Fibroblast of lung (primary cell): ENCODE measurements at regions not wholly inside any gene's neighbourhood (a gene's known extent, or its start where the extent isn't known, plus 50 kb on each side); places are given as distances from the start of the nearest gene placed in this dataset.

Experiments used
- CTCF ChIP-seq, 2 donors: IDR thresholded peaks in 1 of 2; conservative IDR thresholded peaks in 1 of 2; 1 replicate in 1 of 2; 2 replicates in 1 of 2; pipeline ENCODE4 v1.5.1; 2011 to 2012; ENCODE audit warnings: low read length in 2 of 2, control low read depth in 1 of 2, inconsistent platforms in 1 of 2, low read depth in 1 of 2, mild to moderate bottlenecking in 1 of 2
- EZH2 ChIP-seq: IDR thresholded peaks from 2 replicates; pipeline ENCODE4 v1.5.1; 2012; ENCODE audit warnings: low read length, control low read depth, mild to moderate bottlenecking; ENCODE audit errors: missing control alignments

GRCh38 chr5:167255926-167256325 lies 1035.5 kb upstream of the WWC1 start:
- TF ChIP-seq CTCF (conservative IDR thresholded peaks at IDR 0.05 in 1 of 2, IDR thresholded peaks at IDR 0.05 in 1 of 2; ENCODE audit: low read depth in 1 of 2, low read length in 2 of 2) (no peak), EZH2 (no peak)
